ENCODE measurements at regions not wholly inside any gene's neighbourhood (a gene's known extent, or its start where the extent isn't known, plus 50 kb on each side); places are given as distances from the start of the nearest gene placed in this dataset.

- Histone ChIP-seq H3K9me3 (no peaks in the 10 kb centered on the region), H3K4me1 (peaks cover 14 to 59% of the 10 kb centered on the region in 2 donors), H3K4me3 (no peak overlapping the region), H3K36me3 (no peaks in the 10 kb centered on the region), H3K27ac (peak overlapping the region in 1 of 2 donors; percentile 72), H3K27me3 (no peaks in the 10 kb centered on the region)
- no peak for ATAC-seq
- DNase-seq = no peak
- TF ChIP-seq CTCF (IDR thresholded peaks at IDR 0.05) = no peak
- intact Hi-C loops (cut with DNase I) = no loop called here
Observed at GRCh38 chr6:144335311-144335861, 50.3 kb downstream of the UTRN start.

GRCh38 chr6:144335914-144336313 lies 50.8 kb downstream of the UTRN start:
- DNase-seq (no peak), ATAC-seq (no peak)
- intact Hi-C loops (cut with DNase I) = no loop called here
- H3K27me3 ChIP-seq = no peaks in the 10 kb centered on the region
- H3K4me1 ChIP-seq = peaks cover 20 to 64% of the 10 kb centered on the region in 2 donors
- TF ChIP-seq CTCF (IDR thresholded peaks at IDR 0.05) = no peak
- no peaks in the 10 kb centered on the region for H3K9me3 ChIP-seq
- H3K36me3 ChIP-seq = no peaks in the 10 kb centered on the region
- H3K27ac ChIP-seq = no peak overlapping the region
- H3K4me3 ChIP-seq = no peak overlapping the region

- ATAC-seq (no peak), DNase-seq (no peak)
- no peak overlapping the region for H3K4me3 ChIP-seq
- intact Hi-C loops (cut with DNase I) = no loop called here
- no peaks in the 10 kb centered on the region for H3K36me3 ChIP-seq
- no peak for TF ChIP-seq CTCF (IDR thresholded peaks at IDR 0.05)
- no peaks in the 10 kb centered on the region for H3K9me3 ChIP-seq
- no peaks in the 10 kb centered on the region for H3K27me3 ChIP-seq
- H3K4me1 ChIP-seq = peaks cover 29 to 74% of the 10 kb centered on the region in 2 donors
- peak overlapping the region in 1 of 2 donors; percentile 13 for H3K27ac ChIP-seq
Observed at GRCh38 chr6:144336900-144337299, 51.8 kb downstream of the UTRN start.

GRCh38 chr6:144338474-144338873 lies 53.3 kb downstream of the UTRN start:
- Histone ChIP-seq H3K9me3 (no peaks in the 10 kb centered on the region), H3K4me1 (peaks cover 38 to 88% of the 10 kb centered on the region in 2 donors), H3K27ac (peak overlapping the region in 1 of 2 donors; percentile 67), H3K4me3 (no peak overlapping the region), H3K27me3 (no peaks in the 10 kb centered on the region), H3K36me3 (no peaks in the 10 kb centered on the region)
- intact Hi-C loops (cut with DNase I) = no loop called here
- no peak for TF ChIP-seq CTCF (IDR thresholded peaks at IDR 0.05)
- ATAC-seq = no peak
- DNase-seq = no peak

GRCh38 chr6:144338951-144339700 lies 54.0 kb downstream of the UTRN start:
- intact Hi-C loops (cut with DNase I) = no loop called here
- H3K9me3 ChIP-seq = no peaks in the 10 kb centered on the region
- DNase-seq = no peak
- peaks cover 45 to 88% of the 10 kb centered on the region in 2 donors for H3K4me1 ChIP-seq
- no peaks in the 10 kb centered on the region for H3K36me3 ChIP-seq
- H3K4me3 ChIP-seq = no peak overlapping the region
- no peak for TF ChIP-seq CTCF (IDR thresholded peaks at IDR 0.05)
- no peaks in the 10 kb centered on the region for H3K27me3 ChIP-seq
- peak overlapping the region in 1 of 2 donors; percentile 67 for H3K27ac ChIP-seq
- ATAC-seq = no peak
